DMS53 treated with DMSO at 0.1 percent for 48 hours (cell line): ENCODE measurements at regions not wholly inside any gene's neighbourhood (a gene's known extent, or its start where the extent isn't known, plus 50 kb on each side); places are given as distances from the start of the nearest gene placed in this dataset.
A peak's percentile ranks its signal among the peaks of the same experiment; 100 is the strongest.

Experiments
- DNase-seq: peaks from one replicate; lab custom pipeline; 2025; ENCODE audit not compliant: unreplicated experiment; lab: John Stamatoyannopoulos, UW

DNA sequence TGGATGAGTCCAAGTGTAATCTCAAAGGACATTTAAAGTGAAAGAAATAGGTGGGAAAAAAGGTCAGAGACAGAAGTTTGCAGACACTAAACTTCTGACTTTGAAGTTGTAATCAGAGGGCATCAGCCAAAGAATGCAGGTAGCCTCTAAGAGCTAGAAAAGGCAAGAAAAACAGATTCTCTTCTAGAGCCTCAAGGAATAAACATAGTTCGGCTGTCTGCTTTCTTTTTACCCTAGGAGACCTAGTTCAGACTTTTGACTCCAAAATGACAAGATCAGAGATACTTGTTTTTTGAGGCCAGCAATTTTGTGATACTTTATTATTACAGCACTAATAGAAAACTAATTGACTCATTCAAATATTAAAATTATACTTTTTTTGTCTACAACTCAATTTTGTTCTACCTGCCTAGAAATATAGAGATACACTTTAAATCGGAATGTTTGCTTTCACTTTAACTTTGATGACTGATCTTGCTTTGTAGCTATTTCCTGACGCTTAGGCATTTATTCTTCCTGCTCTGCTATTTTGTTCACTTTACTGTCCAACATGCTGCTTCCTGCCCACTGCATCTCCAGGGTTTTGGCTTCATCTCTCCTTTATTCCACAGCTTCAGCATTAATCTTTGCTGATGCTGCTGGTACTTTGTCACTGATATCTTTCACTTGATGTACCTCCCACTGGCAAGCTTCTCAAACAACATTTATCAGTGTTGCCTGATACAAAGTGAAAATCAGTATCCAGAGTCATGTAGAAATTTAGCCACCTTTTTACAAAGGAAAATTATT, 272.5 kb downstream of the DSEL start:
- peak; percentile 12 for DNase-seq

GRCh38 chr18:67242001-67242400, 274.5 kb downstream of the DSEL start:
- no peak for DNase-seq

DNA sequence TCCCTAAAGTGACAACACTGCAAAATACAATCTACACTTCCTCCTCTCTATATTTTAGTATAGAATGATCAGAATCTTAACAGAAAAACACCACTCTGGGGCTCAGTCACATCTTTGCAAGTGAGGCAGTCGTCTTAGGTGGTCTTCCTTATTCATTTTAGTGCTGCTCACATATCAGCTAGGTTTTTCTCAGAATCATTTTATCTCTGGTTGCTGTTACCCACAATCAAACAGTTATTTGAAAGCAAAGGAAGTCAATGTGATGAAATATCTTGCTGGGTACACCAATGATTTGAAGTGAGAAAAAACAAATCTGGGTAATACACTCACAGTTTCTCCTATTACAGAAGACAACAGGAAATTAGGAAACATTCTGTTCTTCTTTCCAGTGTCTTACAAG, 275.2 kb downstream of the DSEL start:
- DNase-seq, result no peak

DNA sequence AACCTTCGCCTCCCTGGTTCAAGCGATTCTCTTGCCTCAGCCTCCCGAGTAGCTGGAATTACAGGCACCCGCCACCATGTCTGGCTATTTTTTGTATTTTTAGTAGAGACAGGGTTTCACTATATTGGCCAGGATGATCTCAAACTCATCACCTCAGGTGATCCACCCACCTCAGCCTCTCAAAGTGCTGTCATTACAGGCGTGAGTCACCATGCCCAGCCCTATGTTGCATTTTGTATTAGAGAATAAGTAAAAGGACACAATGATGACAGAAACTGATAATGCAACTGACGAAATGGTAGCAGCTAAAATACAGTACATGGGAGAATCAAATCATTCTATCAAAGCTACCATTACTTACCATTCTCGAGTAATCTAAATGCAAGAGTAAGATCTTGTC, 276.7 kb downstream of the DSEL start:
- no peak for DNase-seq

DNA sequence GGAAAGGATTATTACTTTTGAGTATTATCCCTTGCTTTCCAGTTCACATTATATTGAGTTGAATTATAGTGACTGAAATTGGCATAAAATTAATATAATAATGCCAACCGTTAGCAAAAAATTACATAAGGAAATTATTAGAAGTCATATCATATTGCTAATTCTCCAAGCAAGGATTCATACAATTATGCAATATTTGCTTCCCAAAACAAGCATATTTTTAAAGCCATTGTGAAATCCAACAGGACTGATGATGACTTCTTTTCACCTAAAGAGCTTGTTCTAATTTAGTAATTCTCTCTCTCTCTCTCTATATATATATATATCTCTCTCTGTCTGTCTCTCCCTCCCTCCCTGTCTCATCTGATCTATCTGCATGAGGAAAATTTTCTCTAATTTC, 283.5 kb downstream of the DSEL start:
- DNase-seq, result no peak

DNA sequence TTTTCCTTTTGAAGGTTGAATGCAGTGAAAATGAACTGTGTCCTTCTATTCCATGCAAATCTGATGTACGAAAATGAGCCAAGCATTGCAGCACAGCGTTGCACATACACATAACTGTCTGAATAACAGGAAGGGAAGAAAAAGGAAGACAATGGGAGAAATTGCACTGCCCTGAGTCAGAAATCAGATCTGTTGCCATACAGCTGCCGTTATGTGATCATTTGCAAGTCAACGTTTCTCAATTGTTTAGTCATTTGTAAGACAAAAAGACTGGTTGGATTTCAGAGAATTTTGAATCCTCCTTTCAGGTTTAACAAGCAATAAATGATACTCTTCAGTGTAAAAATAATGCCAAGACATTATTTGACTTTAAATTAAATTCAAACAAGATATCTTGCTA, 284.1 kb downstream of the DSEL start:
- DNase-seq, result no peak

- no peak for DNase-seq
Measured at GRCh38 chr18:67222887-67223286, 293.6 kb downstream of the DSEL start.

DNA sequence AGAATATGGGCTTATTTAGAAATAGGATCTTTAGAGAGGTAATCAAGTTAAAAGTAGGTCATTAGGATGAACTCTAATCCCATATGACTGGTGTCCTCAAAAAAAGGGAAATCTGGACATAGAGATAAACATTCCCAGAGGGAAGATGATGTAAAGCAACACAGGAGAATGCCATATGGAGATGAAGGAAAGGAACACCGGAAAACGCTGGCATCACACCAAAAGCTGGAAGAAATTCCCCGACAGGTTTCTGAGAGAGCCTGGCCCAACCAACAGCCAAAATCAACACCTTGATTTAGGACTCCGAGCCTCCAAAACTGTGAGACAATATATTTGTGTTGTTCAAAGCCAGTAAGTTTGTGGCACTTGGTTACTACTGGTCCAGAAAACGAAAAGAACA, 296.7 kb downstream of the DSEL start:
- DNase-seq, result no peak

- no peak for DNase-seq
Measured at GRCh38 chr18:67218556-67218955, 298.0 kb downstream of the DSEL start.

- DNase-seq, result peak; percentile 82
Measured at GRCh38 chr18:67217551-67218166, 298.9 kb downstream of the DSEL start.

GRCh38 chr18:67216846-67217245, 299.7 kb downstream of the DSEL start:
- no peak for DNase-seq

GRCh38 chr18:67215686-67216085, 300.8 kb downstream of the DSEL start:
- DNase-seq, result no peak

DNA sequence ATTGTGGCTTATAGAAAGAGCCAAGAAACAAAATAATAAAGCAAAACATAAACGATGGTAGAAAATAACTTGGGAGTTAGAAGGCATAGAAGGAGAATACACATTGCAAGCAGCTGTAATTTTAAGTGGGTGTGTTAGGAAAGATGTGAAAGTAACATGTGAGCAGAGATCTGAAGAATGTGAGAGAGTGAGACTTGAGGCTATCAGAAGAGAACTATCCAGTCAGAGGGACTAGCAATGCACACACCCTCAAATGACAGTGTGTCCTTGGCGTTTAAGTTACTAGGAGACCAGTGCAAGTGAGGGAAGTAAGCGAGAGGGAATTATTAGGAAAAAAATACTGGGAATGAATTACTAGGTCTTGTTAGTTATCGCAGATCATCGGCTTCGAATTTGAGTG, 304.9 kb downstream of the DSEL start:
- DNase-seq, result no peak

DNA sequence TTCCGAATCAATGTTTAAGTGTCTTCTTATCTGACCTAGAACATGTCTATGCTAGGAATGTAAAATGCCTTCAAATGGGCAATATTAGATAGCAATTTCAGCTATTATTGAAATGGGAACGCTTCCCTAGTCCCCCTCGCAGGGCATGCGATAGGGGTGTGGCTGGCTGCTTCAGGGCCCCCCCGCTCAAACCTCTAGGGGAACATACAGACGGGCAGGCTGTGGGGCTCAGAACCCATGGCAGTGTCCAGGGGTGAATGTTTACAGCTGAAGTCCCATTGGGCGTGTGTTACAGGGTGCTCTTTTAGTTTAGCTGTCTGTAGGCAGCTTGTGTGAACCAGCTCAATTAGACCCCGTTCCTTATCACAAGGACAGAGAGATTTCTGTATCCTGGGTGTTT, 315.9 kb downstream of the DSEL start:
- no peak for DNase-seq

DNA sequence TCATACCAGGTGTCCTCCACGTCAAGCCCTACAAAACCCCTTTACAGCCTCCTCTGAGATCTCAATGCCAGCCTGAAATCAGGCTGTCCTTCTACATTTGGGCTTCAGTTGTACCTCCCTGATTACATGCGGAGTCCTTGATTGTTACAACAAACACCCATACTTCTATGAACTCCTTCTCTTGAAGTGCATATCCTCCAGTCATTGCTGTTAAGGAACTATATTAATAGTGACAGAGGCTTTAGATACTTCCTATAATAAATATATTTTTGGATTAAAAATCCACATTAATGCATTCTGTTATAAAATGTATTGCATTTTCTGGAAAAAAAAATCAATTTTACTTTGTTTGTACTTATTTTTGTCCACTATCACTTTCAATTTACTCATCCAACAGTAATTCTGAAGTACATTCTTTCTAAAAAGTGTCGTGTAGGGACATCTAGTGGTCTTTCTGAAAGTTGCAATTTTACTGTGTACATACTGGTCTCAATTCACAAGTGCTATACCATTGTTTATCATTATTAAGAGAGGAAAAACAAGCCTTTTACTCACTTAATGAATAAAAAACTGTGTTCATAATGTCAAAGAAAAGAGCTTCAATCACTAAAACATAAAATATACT, 316.4 kb downstream of the DSEL start:
- DNase-seq, result peak; percentile 88

- DNase-seq, result no peak
Measured at GRCh38 chr18:67194886-67195285, 321.6 kb downstream of the DSEL start.

DNA sequence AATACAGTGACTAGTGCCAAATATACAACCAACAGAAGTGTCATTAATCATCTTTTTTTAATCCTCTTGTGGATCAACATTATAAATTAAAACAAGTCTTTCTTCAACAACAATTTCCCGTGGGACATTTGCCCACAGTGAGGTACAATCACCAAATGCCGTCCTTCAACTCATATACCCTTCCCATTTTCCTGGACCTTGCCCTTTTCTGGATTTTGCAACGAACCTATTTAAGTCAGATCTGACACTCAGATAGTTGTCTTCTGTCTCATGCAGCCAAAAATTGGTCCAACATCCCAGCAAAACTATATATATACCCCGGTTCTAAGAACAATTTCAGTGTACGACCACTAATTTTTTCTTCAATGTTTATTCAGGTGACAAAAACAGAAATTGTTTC, 324.0 kb downstream of the DSEL start:
- DNase-seq, result no peak

GRCh38 chr18:67183398-67183797, 333.1 kb downstream of the DSEL start:
- no peak for DNase-seq

- DNase-seq, result no peak
Measured at GRCh38 chr18:67179726-67180125, 336.8 kb downstream of the DSEL start.

DNA sequence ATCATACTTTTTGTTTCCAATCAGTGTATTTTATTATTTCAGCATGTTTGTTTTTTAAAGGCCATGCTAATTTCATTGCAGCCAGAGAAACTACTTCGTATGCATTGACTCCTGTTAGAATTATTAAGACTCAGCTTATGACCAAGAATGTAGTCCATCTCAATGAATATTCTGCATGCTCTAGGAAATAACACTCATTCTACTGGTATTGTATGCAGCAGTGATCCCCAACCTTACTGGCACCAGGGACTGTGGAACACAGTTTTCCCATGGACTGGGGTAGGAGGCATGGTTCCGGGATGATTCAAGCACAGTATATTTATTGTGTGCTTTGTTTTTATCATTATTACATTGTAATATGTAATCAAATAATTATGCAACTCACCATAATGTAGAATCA, 356.9 kb downstream of the DSEL start:
- DNase-seq, result no peak

DNA sequence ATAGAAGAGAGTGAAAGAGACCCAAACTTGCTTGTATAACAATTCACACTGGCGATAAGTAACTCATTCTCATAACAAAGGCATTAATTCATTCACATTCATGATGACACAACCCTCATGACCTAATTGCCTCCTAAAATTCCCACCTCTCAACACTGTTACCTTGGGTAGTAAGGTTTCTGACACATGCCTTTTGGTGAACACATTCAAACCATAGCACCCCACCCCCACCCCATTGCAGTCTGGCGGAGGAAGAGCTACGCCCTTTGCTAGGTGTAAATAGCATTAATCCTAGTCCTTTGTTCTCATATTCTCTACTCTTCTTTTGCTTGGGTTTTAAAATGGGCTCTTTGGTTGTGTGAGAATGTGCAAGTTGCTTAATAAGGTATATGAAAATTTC, 361.5 kb downstream of the DSEL start:
- no peak for DNase-seq

DNA sequence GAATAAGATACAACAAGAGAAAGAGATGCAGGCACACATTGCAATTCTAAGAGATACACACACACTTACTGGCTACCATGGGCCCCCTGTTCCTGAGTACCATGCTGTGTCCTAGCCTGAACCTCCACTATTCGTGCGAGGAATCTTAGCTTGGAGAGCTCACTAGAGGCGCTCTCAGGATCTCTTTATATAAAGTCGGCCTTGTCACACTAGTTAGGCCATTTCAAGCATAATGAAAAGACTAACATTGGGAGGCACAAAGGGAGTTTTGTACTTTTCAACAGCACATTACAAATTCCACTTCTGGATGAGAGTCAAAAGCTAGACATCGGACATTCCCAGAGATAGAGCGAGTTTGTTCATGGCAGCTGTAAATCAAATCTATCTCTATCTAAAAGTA, 365.2 kb downstream of the DSEL start:
- no peak for DNase-seq
